ENCODE measurements at regions not wholly inside any gene's neighbourhood (a gene's known extent, or its start where the extent isn't known, plus 50 kb on each side); places are given as distances from the start of the nearest gene placed in this dataset.

DNA sequence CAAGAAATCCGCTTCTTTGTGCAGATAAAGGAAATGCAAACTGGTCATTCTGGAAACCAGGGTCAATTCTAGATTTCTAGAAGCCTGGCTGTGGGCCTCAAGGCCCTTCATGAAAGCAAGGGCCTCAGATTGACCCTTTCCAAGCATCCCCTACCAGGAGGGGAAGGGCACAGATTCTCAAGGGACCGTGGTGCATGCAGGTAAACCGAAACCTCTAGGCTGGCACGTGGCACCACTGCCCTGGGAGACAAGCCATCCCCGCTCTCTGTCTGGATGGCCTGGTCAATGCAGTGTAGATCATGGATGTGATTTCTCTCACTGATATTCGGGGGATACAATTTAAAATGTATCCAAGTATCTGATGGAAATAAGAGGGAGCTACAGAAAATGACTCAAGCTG is 69.4 kb downstream of the TOMM20 start:
- TF ChIP-seq, protein P1, sequence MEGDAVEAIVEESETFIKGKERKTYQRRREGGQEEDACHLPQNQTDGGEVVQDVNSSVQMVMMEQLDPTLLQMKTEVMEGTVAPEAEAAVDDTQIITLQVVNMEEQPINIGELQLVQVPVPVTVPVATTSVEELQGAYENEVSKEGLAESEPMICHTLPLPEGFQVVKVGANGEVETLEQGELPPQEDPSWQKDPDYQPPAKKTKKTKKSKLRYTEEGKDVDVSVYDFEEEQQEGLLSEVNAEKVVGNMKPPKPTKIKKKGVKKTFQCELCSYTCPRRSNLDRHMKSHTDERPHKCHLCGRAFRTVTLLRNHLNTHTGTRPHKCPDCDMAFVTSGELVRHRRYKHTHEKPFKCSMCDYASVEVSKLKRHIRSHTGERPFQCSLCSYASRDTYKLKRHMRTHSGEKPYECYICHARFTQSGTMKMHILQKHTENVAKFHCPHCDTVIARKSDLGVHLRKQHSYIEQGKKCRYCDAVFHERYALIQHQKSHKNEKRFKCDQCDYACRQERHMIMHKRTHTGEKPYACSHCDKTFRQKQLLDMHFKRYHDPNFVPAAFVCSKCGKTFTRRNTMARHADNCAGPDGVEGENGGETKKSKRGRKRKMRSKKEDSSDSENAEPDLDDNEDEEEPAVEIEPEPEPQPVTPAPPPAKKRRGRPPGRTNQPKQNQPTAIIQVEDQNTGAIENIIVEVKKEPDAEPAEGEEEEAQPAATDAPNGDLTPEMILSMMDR (optimal IDR thresholded peaks at IDR 0.05 in 1 of 3, IDR thresholded peaks at IDR 0.05 in 1 of 3, conservative IDR thresholded peaks at IDR 0.05 in 1 of 3; ENCODE audit: extremely low read depth in 1 of 3, insufficient read depth in 2 of 3, low read length in 3 of 3) = no peak
- TF ChIP-seq EZH2 (IDR thresholded peaks at IDR 0.05; ENCODE audit: low read length) = no peak
